SH-SY5Y (cell line): ENCODE measurements at regions not wholly inside any gene's neighbourhood (a gene's known extent, or its start where the extent isn't known, plus 50 kb on each side); places are given as distances from the start of the nearest gene placed in this dataset.

Experiments
- GATA2 ChIP-seq: IDR thresholded peaks from 2 replicates; pipeline ENCODE4 v1.6.1; 2011; ENCODE audit warnings: mild to moderate bottlenecking, low read depth, low read length
- GATA3 ChIP-seq: IDR thresholded peaks from 2 replicates; pipeline ENCODE4 v1.6.1; 2011; ENCODE audit warnings: low read depth, mild to moderate bottlenecking, low read length, moderate library complexity

DNA sequence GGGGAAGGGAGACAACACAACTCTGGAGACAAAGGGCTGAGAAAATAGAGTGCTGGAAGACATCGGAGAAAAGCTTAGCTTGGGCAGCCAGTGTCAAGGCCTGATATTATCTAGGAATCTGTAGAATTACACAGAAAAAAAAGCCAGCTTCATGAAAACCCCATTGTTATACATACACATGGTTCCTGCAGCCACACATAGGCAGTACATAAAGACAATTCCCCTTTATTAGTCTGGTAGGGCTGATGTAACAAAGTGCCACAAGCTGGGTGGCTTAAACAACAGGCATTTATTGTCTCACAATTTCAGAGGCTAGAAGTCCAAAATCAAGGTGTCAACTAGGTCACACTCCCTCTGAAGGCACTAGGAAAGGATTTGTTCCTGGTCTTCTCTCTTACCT, 503.5 kb downstream of the MID1IP1 start:
- TF ChIP-seq GATA3 = no peak
- no peak for TF ChIP-seq GATA2

DNA sequence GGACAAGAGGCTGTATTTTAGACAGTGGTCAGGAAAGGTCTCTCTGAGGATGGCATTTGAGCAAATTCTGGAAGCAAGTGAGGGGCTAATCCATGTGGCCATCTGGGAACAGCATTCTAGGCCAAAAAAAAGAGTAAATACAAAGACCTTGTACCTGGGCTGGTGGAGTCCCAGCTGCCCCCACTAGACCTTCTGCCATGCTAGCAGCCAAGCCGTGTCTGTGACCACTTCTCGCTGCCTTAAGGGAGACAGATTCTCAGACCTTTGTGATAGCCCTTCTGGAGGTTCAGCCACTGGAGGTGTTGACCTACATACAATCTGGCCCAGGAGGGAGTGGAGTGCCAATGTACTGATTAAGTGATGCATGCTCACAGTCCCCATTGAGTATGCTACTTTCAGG, 506.2 kb downstream of the MID1IP1 start:
- TF ChIP-seq GATA3 = no peak
- TF ChIP-seq GATA2 = no peak

DNA sequence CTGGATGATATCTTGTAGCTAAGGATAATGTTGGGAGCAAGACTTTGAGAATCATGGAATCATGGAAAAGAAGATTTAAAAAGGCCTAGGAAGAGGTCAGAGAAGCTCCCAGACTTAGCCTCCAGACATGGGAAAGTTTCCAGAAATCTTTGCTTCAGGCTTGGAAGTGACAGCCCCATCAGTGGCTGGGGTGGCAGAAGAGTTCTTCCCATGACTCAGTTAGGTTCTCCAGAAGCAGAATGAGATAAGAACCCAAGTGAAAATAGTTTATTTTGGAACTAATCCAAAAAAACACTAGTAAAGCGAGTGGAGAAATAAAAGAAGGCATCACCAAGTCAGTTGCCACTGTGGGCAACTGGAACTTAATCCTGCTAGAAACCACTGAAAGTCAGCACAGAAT, 506.9 kb downstream of the MID1IP1 start:
- TF ChIP-seq GATA3 = no peak
- TF ChIP-seq GATA2 = no peak

DNA sequence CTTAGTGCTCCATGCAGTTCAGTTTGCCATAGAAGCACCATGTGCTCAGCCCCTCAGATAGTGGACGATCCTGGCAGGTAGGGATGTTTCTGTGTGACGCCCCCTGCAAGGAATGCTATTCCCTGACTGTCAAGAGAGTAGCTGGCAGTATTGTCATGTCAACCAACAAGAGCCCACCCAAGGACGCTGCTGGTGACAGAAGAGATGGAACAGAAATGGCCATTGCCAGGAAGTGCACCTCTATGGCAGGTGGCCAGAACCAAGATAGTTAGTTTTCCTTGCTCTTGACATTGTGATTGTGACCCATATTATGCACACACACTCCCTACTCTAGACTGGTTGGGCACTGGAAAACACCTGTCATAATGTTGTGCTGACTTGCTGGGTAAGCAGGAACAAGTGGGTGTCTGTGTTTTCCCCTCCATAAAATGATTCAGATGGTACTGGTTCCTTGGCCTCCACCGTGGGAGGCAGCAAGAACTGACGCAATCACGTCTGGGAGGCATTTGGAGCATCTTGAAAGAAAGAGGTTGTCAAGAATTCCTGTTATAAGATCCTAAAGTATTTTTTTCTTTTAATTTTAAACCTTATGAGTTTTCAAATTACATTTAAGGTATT, 507.9 kb downstream of the MID1IP1 start:
- TF ChIP-seq GATA2 = no peak
- TF ChIP-seq GATA3 = no peak

DNA sequence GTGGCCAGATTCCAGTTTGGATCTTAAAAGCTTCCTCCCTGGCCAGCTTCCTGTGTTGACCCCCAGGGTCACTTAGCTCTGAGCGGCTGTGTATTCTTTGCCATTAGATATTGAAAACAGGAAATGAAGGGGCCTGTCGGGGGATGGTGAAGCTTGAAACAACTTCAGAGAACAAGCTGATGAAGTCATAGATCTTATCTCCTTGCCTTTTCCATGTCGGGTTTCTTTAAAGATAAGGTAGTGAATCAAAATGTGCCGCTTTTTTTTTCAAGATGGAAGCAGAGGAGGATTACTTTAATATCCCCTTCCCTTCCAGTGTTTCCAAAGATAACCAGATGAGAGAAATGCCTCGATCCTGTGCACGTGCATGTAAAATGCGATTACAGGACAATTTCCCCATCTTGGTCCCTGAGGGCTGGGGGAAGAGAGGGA, 508.5 kb downstream of the MID1IP1 start:
- TF ChIP-seq GATA3 (no peak), GATA2 (no peak; the same call in 1 of the 2 replicates)

DNA sequence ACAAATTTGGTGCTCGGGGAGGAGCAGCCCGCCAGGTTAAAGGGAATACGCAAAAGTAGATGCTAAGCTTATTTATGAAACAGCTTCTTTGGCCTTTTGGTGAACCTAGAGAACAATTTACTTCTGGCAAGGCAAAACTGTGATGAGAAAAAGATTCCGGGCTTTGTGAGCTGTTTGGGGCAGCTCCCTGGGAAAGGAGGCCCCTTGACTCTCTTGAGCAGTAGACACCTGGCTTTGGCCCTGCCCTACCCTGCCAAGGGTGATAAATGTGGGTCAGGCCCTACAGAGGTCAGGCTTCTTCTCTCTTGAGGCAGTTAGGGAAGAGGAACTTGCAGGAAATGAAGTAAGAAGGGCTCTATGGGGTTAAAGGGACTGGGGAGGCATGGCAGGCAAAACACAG, 509.6 kb downstream of the MID1IP1 start:
- no peak for TF ChIP-seq GATA2
- TF ChIP-seq GATA3 = no peak

DNA sequence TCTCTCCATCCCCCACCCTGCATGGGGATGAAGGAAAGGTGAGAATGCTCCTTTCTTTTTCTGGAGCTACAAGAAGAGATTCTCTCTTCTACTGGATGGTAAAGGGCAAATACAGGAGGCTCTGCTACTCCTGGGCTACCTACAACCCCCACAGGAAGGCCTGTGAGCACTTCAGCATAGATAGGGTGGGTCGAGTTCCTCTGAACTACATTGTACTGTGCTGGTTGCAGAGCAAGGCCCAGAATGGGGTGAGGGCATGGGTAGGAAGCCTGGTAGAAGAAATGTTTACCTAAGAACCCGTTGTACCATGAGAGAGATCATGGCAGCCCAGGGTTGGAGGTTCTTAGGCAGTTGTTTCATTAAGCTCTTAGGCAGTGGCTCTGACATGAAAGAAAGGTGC, 510.4 kb downstream of the MID1IP1 start:
- no peak for TF ChIP-seq GATA3
- TF ChIP-seq GATA2 = no peak

DNA sequence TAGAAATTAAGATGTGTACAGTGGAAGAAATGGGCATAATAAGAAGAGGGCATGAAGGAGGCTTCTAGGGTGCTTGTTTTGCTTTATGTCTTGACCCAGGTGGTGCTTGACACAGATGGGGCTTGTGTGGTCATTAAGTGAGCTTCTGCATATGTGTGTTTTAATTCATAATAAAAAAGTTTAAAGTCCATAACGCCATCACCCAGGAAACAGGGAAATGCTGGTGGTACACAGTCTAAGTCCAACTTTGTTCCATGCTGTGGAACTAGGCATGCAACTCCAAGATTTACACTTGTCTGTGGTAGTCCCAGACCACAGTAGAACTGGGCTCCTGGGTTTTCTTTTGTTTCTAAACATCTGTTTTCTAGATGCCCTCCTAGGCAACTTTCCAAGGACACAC, 511.9 kb downstream of the MID1IP1 start:
- TF ChIP-seq GATA2 (no peak), GATA3 (no peak)

DNA sequence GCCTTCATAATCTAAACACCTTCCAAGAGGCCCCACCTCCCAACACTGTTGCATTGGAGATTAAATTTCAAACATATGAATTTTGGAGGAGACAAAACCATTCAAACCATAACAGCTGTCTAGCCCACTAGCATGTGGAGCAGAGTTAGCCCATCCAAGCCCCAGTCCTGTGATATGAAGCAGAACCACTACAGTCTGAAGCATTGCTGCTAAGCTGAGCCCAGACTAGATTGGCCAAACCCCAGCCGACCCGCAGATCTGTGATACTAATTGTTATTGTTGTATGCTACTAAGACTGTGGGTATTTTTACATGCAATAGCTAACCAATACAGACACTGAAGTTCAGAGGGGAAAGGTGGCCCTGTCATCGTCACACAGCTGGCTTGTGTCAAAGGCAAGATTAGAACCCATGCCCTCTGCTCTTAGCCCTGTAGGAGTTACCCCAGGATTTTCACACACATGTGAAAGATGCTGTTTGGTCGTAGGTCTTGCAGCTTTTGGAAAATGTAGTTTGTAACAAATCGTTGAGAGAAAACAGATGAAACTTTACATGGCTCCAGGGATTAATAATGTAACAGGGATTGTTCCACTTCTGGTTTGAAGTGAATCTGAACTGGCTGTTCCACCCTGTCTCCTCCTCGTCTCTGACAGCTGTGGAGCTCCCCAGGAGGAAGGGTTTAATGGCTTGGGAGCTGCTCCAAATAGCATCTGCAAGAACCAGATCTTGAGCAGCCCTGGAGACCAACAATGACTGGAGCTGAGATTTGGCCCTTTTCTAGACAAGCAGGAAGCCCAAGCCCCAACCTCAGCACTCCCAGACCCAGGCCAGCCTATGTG, 517.5 kb downstream of the MID1IP1 start:
- no peak for TF ChIP-seq GATA3
- no peak for TF ChIP-seq GATA2

DNA sequence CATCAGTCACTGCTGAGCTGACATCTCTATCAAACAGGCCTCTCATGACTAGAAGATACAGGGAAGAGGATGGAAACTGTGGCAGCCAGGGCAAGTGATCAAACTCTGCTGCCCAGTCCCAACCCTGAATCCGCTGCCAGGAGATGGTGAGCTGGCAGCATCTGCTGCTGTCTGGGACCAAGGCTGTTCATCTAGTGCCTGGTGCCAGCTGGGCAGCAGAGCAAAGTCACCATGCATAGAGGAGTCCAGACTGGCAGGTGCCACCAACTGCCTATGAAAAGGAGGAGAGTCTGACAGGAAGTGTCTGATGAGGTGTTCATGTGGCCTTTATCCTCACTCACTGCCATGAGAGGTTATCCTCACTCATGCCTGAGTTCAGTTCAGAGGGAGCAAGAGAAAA, 518.9 kb downstream of the MID1IP1 start:
- no peak for TF ChIP-seq GATA3
- TF ChIP-seq GATA2 = no peak

DNA sequence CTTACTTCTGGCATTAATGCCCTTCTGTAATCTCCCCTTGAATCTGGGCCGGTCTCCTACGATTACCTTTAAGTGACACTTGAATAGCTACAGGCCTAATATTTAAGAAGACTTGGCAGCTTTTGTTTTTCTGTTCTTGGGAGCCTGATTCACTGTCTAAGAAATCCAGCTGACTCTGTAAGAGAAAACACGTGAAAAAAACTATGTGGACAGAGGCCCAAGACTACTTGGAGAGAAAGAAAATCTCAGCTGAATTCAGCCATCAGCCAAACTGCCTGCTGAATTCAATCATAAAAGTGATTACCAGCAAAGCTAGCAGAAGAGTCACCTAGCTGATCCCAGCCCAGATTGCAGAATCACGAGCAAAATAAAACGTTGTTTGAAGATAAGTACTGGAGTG, 521.2 kb downstream of the MID1IP1 start:
- TF ChIP-seq GATA3 (no peak), GATA2 (no peak)

DNA sequence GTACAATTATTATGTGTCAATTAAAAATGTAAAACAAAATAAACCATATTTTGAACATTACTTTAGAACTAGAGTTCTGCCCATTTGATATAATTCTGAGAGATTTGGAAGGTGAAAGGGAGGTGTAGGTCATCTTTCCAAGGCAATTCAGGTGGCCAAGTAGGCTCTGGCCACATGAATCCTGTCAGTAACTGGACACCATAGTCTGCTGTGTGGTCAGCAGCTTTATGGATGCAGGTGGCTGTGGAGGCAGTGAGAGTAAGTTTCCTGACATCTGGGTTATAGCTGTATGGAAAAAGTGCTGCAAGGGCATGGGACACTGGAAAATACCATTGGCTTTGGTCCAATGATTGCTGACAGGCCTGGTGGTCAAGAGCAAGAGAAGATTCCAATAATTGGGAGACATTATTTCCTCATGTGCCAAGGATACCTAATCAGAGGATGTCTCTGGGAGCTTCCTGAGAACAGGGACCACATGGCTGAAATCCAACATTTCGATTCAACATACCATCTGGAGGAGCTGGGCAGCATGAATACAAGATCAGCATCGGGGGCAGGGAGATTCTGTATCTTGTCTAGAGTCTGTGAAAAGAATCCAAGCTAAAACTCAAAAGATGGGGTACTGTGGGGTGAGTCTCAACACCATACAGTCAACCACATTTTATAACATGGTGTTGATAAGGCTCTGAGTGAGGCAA, 523.1 kb downstream of the MID1IP1 start:
- no peak for TF ChIP-seq GATA3

DNA sequence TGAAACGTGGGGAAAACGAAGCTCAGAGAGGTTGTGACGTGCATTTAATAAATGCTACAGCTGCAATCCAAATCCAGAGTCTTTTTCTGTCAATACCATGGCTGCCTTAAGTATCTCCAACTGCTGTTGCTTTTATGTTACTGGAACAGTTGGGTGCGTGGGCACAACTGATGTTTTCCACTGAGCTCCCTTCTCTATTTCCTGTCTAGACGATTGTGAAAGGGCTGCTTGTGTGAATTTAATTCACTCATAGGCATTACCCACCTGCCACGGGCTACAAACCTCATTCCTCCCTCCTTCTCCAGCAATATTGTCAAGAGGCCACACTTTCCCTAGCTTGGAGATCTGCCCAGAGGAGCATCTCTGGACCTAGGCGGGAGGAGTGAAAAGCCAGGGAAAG, 526.0 kb downstream of the MID1IP1 start:
- no peak for TF ChIP-seq GATA2
- TF ChIP-seq GATA3 = no peak

DNA sequence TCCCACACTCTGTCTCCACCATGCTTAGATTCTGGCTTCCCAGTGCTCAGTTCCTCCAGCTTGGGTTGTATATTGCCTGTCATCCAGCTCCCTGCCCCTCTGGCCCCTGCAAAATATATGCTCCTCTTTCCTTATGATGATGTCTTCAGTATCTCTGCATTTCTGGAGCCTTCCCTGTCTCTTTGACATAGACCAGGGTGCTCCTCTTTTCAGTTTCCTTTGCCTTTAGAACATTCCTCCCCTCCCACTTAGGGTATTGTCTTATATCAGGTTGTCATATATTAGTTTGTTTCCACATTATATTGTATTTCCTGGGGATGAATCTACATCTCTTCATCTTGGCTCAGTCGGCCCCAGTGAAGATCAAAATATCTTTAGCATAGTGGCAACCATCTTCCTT, 526.4 kb downstream of the MID1IP1 start:
- no peak for TF ChIP-seq GATA2
- no peak for TF ChIP-seq GATA3

DNA sequence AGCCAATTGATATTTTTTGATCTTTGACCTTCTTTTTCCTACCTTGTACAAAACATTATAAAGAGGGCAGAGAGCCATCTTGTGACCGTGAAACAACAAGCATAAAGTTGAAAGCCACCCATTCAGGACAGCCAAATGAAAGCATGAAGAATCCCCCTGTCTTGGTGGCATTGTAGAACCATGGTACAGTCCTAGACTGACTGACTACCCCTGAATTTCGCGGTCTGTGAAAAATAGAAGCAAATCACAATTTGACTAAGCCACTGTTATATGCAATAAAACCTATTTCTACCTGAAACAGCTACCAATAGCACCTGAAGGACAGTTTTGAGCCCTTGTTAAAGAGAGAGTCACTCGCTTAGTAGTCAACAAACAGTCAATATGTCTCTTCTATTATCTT, 527.4 kb downstream of the MID1IP1 start:
- no peak for TF ChIP-seq GATA3
- no peak for TF ChIP-seq GATA2
